Amniotic epithelial cell (primary cell): ENCODE measurements at regions not wholly inside any gene's neighbourhood (a gene's known extent, or its start where the extent isn't known, plus 50 kb on each side); places are given as distances from the start of the nearest gene placed in this dataset.

ENCODE experiments used
- DNase-seq: peaks from one replicate; pipeline ENCODE4 v3.0.0-alpha.2; 2010; ENCODE audit warnings: low read depth

- no peak for DNase-seq
These were observed 55.6 kb upstream of the ALOX12 start for GRCh38 chr17:6940186-6940649.

GRCh38 chr17:6941989-6942388 lies 53.9 kb upstream of the ALOX12 start:
- DNase-seq, result no peak

- no peak for DNase-seq
These were observed 52.4 kb upstream of the ALOX12 start for GRCh38 chr17:6943406-6943805.
